HEK293 (cell line): ENCODE measurements at regions not wholly inside any gene's neighbourhood (a gene's known extent, or its start where the extent isn't known, plus 50 kb on each side); places are given as distances from the start of the nearest gene placed in this dataset.

Experiments
- CTCF ChIP-seq: fragments of 450-650 bp; formaldehyde crosslinking; IDR thresholded peaks from 2 replicates; pipeline ENCODE4 v1.5.1; 2016; ENCODE audit warnings: missing biosample characterization, missing genetic modification characterization
- PBX3 ChIP-seq: sonication (generic); formaldehyde crosslinking; IDR thresholded peaks from 2 replicates; pipeline ENCODE4 v1.8.1; 2022; ENCODE audit warnings: mild to moderate bottlenecking, moderate library complexity, missing genetic modification reagents
- REST ChIP-seq: fragments of 450-650 bp; formaldehyde crosslinking; IDR thresholded peaks from 2 replicates; pipeline ENCODE4 v1.5.1; 2016; ENCODE audit warnings: missing biosample characterization, missing genetic modification characterization
- SP7 ChIP-seq: fragments of 450-650 bp; formaldehyde crosslinking; IDR thresholded peaks from 2 replicates; pipeline ENCODE4 v1.5.1; 2016; ENCODE audit warnings: missing biosample characterization, missing genetic modification characterization
- YY1 ChIP-seq: fragments of 450-650 bp; formaldehyde crosslinking; IDR thresholded peaks from 2 replicates; pipeline ENCODE4 v1.5.1; 2018; ENCODE audit warnings: missing biosample characterization, missing genetic modification characterization
- ZBTB7A ChIP-seq: fragments of 450-650 bp; formaldehyde crosslinking; IDR thresholded peaks from 2 replicates; pipeline ENCODE4 v1.5.1; 2016; ENCODE audit warnings: low read depth, missing biosample characterization, missing genetic modification characterization
- ZNF324 ChIP-seq: fragments of 450-650 bp; formaldehyde crosslinking; IDR thresholded peaks from 2 replicates; pipeline ENCODE4 v1.5.1; 2016; ENCODE audit warnings: missing biosample characterization, missing genetic modification characterization
- ZNF548 ChIP-seq: fragments of 450-650 bp; formaldehyde crosslinking; IDR thresholded peaks from 2 replicates; pipeline ENCODE4 v1.5.1; 2016; ENCODE audit warnings: missing biosample characterization, missing genetic modification characterization

GRCh38 chr2:3043726-3044125 lies 333.9 kb downstream of the EIPR1 start:
- TF ChIP-seq ZNF324 (tag by site-specific recombination) = no peak
- no peak for TF ChIP-seq ZBTB7A (tag by site-specific recombination)
- TF ChIP-seq ZNF548 = no peak
- no peak for TF ChIP-seq REST (tag by site-specific recombination)
- TF ChIP-seq PBX3 (CRISPR knock-in tag) = no peak
- TF ChIP-seq SP7 = no peak
- TF ChIP-seq YY1 = no peak
- TF ChIP-seq CTCF (tag by site-specific recombination) = no peak
